A673 (cell line): ENCODE measurements at regions not wholly inside any gene's neighbourhood (a gene's known extent, or its start where the extent isn't known, plus 50 kb on each side); places are given as distances from the start of the nearest gene placed in this dataset.

Source experiments
- BruUV-seq: library from RNA; stranded (reverse); fragments of 400-500 nt; replicated peaks from 2 replicates; lab custom pipeline; 2021; lab: Mats Ljungman, UMichigan
- CTCF ChIA-PET: fragments of 300-600 bp; sonication (Branson Sonifier 250); formaldehyde crosslinking; loops from one replicate; lab custom pipeline; 2022; ENCODE audit warnings: antibody characterized with exemption; lab: Charles Lee
- POLR2A ChIA-PET: fragments of 300-600 bp; sonication (Branson Sonifier 250); formaldehyde crosslinking; loops from one replicate; lab custom pipeline; 2022; ENCODE audit warnings: antibody characterized with exemption; ENCODE audit not compliant: low non-redundant PET; lab: Charles Lee
- DNase-seq: peaks from one replicate; pipeline ENCODE4 v3.0.0-alpha.2; 2015; ENCODE audit warnings: low spot score
- H3K27ac ChIP-seq: fragments of 200-600 bp; sonication (generic); 2 replicates; pipeline ENCODE4 v1.5.1; 2016; ENCODE audit warnings: mixed run types, low read depth, mild to moderate bottlenecking, mixed read lengths, antibody characterized with exemption, low read length; ENCODE audit not compliant: poor library complexity, severe bottlenecking
- H3K27me3 ChIP-seq: fragments of 200-600 bp; sonication (generic); replicated peaks from 2 replicates; pipeline ENCODE4 v1.6.1; 2017; ENCODE audit warnings: mixed run types, low read depth, mild to moderate bottlenecking, mixed read lengths, antibody characterized with exemption, low read length; ENCODE audit not compliant: insufficient read depth, poor library complexity
- H3K36me3 ChIP-seq: fragments of 200-600 bp; sonication (generic); 2 replicates; pipeline ENCODE4 v1.6.1; 2016; ENCODE audit warnings: mixed run types, mild to moderate bottlenecking, mixed read lengths, antibody characterized with exemption, low read length; ENCODE audit not compliant: insufficient read depth, poor library complexity, severe bottlenecking
- H3K4me1 ChIP-seq: fragments of 200-600 bp; sonication (generic); 2 replicates; pipeline ENCODE4 v1.6.1; 2017; ENCODE audit warnings: mixed run types, mild to moderate bottlenecking, mixed read lengths, antibody characterized with exemption, low read length; ENCODE audit not compliant: insufficient read depth, poor library complexity, severe bottlenecking
- H3K4me3 ChIP-seq: fragments of 200-600 bp; sonication (generic); 2 replicates; pipeline ENCODE4 v1.5.1; 2016; ENCODE audit warnings: low read depth, mixed run types, mild to moderate bottlenecking, mixed read lengths, low read length; ENCODE audit not compliant: poor library complexity, severe bottlenecking
- H3K9me3 ChIP-seq: fragments of 200-600 bp; sonication (generic); 2 replicates; pipeline ENCODE4 v1.6.1; 2016; ENCODE audit warnings: mixed run types, low read depth, mild to moderate bottlenecking, mixed read lengths, antibody characterized with exemption, low read length; ENCODE audit not compliant: poor library complexity, severe bottlenecking
- EZH2 ChIP-seq: fragments of 200-600 bp; sonication (generic); IDR thresholded peaks from 2 replicates; pipeline ENCODE4 v1.6.1; 2017; ENCODE audit warnings: borderline replicate concordance, low read depth, mild to moderate bottlenecking, mixed read lengths, antibody characterized with exemption, low read length; ENCODE audit not compliant: poor library complexity, severe bottlenecking
- intact Hi-C: fragments of 100-400 bp; cut with micrococcal nuclease; formaldehyde crosslinking; loops from one replicate; pipeline ENCODE4 v1.10.0; 2022; ENCODE audit not compliant: unreplicated experiment
- TF ChIP-seq, protein P1 (sequence below): fragments of 300-800, 200-600 bp; sonication (generic); conservative IDR thresholded peaks from 2 replicates; pipeline ENCODE4 v1.5.1; 2017; ENCODE audit warnings: low read depth, mild to moderate bottlenecking, antibody characterized with exemption, low read length, moderate library complexity, mixed read lengths

DNA sequence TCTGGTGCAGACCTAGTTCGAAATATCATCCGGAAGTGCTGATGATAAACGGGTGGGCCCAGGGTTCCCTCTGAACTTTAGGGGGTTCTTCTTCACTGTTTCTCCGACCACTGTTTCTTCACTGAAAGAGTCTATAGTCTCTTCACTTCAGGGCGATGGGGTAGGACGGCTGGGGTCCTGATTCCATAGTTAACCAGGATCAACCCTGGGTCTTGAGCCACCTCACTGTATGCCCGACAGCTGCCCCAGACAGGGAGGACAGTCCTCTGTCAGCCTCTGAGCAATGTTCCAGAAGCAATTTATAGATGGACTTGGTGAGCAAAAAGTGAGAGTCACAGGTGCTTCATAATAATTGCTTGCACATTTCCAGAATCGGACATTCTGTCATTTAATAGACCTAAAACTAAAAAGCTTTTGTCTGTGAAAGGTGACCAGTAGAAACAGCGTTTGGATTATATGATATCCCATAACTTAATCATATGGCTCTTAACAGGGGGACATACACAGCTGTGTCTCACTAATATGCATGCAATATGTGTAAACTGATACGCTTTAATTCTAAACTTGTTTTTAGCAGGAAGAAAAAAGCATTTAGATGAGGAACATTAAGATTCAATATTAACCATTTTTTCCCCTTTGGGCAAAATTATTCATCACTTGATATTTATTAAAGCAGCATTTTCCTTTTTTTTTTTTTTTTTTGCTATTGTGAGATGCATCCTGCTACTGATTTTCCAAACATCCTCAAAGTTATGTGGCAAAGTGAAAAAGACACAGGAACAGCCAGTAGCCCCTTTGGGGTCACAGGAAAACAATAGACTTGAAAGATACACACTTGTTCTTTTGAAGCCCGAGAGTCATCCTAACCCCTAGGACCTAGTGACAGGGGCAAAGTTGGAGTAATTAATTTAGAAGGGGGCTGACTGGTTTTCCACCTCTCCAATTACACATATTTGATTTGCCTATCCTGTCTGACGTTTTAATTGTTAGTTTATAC is 277.0 kb downstream of the ZNF536 start:
- intact Hi-C loops: no loop called here
- TF ChIP-seq, protein P1, sequence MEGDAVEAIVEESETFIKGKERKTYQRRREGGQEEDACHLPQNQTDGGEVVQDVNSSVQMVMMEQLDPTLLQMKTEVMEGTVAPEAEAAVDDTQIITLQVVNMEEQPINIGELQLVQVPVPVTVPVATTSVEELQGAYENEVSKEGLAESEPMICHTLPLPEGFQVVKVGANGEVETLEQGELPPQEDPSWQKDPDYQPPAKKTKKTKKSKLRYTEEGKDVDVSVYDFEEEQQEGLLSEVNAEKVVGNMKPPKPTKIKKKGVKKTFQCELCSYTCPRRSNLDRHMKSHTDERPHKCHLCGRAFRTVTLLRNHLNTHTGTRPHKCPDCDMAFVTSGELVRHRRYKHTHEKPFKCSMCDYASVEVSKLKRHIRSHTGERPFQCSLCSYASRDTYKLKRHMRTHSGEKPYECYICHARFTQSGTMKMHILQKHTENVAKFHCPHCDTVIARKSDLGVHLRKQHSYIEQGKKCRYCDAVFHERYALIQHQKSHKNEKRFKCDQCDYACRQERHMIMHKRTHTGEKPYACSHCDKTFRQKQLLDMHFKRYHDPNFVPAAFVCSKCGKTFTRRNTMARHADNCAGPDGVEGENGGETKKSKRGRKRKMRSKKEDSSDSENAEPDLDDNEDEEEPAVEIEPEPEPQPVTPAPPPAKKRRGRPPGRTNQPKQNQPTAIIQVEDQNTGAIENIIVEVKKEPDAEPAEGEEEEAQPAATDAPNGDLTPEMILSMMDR: no peak
- TF ChIP-seq EZH2: no peak
- POLR2A ChIA-PET: no interaction called here

DNA sequence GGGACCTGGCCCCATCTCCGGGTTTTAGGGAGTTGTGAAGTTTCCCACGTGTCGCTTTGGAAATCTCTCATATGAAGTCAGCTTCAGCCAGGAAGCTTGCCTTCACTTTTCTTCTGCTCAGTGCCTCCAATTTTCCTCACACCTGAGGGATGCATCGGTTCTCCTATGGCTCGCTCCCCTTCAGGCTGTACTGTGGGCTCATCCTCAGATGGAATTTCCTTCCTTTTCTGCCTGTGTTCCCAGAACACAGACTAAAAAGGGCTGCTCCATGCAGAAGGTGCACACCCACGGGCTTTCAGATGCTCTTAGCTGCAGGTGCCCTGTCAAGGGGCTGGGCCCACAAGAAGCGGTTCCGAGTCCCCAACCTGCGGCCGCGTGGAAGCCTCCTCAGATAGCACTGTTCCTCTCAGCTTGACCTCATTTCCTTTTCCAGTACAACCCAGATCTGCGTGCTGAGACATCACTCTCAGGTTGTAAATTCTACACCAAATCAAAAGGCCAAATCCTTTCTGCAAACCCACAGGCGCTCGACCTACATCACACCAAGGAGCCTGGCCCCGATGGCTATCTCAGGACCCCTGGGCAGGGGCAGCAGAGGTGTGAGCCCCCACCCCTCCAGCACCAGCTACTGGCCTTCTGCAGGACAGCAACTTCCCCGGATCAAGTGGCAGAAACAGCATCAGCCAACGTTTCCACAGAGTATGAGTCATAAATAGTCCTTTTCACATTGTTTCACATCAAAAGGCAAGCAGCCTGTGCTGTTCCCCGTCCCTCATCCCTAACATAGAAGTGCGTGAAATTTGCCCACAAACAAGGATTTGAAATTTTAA is 275.9 kb downstream of the ZNF536 start:
- Histone ChIP-seq H3K27ac (no peak overlapping the region), H3K36me3 (no peaks in the 10 kb centered on the region), H3K4me1 (no peaks in the 10 kb centered on the region), H3K9me3 (no peaks in the 10 kb centered on the region), H3K4me3 (no peak overlapping the region), H3K27me3 (no peaks in the 10 kb centered on the region)
- no TSS peak for BruUV-seq
- no peak for TF ChIP-seq EZH2
- TF ChIP-seq, protein P1: no peak
- ChIA-PET POLR2A (no interaction called here), CTCF (no interaction called here)
- intact Hi-C loops: no loop called here
- DNase-seq: no peak

More for the DNA sequence above, 277.0 kb downstream of the ZNF536 start:
- Histone ChIP-seq H3K9me3 (no peaks in the 10 kb centered on the region), H3K27me3 (no peaks in the 10 kb centered on the region), H3K36me3 (no peaks in the 10 kb centered on the region), H3K4me3 (no peak overlapping the region), H3K27ac (no peak overlapping the region), H3K4me1 (no peaks in the 10 kb centered on the region)
- CTCF ChIA-PET: interaction anchor here (1.0 kb wide), 1 partner anchor 791 kb away, joined by 3 read pairs; no protein-coding TSS in a partner anchor
- DNase-seq: no peak
- no TSS peak for BruUV-seq

- no TSS peak for BruUV-seq
- POLR2A ChIA-PET: no interaction called here
These were observed 274.6 kb downstream of the ZNF536 start for GRCh38 chr19:30646806-30647205.

More at GRCh38 chr19:30646806-30647205, 274.6 kb downstream of the ZNF536 start:
- no peak for DNase-seq
- no peak overlapping the region for H3K27ac ChIP-seq
- no peaks in the 10 kb centered on the region for H3K27me3 ChIP-seq
- TF ChIP-seq, protein P1: no peak
- TF ChIP-seq EZH2: no peak
- no peaks in the 10 kb centered on the region for H3K4me1 ChIP-seq
- no peak overlapping the region for H3K4me3 ChIP-seq
- H3K36me3 ChIP-seq: no peaks in the 10 kb centered on the region
- no peaks in the 10 kb centered on the region for H3K9me3 ChIP-seq
- intact Hi-C loops: no loop called here
- CTCF ChIA-PET: no interaction called here
